M059J (cell line): ENCODE measurements at regions not wholly inside any gene's neighbourhood (a gene's known extent, or its start where the extent isn't known, plus 50 kb on each side); places are given as distances from the start of the nearest gene placed in this dataset.
"Not testable (repeated sequence)": the region's sequence is repeated elsewhere in the genome, so short reads cannot be mapped to it uniquely, and the experiment has no call there.

Source experiments
- DNase-seq: peaks from one replicate; pipeline ENCODE4 v3.0.0-alpha.2; 2012; ENCODE audit warnings: low read depth

DNA sequence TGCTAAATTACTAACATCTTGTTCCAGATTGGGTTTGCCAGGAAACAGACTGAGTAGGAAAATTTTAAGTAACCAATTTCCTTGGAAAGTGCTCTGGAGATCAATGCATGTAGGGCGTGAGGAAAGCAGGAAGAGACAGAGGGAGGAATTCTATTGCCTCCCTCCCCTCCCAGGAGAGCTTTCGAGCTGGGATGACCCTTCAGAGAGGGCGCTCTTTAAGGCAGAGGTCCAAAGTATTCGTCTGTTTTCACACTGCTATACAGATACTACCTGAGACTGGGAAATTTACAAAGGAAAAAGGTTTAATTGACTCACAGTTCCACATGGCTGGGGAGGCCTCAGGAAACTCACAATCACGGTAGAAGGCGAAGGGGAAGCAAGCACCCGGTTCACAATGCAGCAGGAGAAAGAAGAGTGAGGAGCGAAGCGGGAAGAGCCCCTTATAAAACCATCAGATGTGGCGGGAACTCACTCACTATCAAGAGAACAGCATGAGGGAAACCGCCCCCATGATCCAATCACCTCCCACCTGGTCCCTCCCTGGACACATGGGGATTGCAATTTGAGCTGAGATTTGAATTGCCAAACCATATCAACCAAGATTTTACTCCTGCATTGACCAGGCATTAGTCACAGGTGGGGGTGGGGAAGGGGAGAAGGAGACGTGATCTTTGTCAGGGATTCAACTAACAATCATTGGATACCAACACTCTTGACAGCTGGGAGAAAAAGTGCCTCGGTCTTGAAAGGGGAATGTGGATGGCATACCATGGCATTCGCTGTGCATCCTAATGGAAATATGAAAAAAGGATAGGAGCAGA lies 63.8 kb downstream of the SLITRK2 start:
- DNase-seq = no peak

DNA sequence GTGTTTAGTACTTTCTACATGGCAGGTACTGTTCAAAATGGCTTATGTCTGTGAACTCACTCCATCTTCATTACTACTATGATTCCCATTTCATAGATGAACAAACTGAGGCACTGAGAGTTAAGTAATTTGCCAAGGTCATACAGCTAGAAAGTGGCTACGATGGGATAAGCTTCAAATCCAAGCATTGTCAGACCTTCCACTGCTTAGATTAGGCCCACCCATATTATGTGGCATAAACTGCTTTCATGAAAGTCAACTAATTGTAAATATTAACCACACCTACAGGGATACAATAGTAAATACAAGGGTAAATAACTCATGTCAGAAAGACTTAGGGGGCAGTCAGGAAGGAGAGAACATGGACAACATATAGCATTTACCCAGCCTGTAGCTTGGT lies 68.8 kb downstream of the SLITRK2 start:
- DNase-seq = no peak

GRCh38 chrX:145910017-145910416 lies 92.4 kb downstream of the SLITRK2 start:
- DNase-seq = no peak

DNA sequence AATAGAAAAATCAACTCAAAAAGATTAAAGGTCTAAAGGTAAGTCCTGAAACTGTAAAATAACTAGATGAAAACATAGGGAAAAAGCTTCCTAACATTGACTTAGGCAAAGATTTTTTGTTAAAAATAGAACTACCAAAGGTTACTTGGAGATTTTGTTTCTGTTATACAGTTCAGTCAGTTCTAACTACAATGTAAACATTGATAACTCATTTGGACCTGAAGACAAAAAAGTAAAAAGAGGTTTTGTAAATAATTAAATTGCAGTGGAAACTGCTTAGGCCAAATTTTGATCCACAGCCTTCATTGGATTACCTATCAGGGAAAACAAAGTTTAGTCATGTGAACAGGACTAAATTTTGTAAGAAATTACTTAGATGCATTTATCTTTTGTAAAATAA lies 101.8 kb downstream of the SLITRK2 start:
- DNase-seq = no peak

GRCh38 chrX:145923376-145923775 lies 105.7 kb downstream of the SLITRK2 start:
- DNase-seq = no peak

GRCh38 chrX:145936769-145937168 lies 119.1 kb downstream of the SLITRK2 start:
- no peak for DNase-seq

- DNase-seq = no peak
Observed at GRCh38 chrX:145949056-145949455, 131.4 kb downstream of the SLITRK2 start.

DNA sequence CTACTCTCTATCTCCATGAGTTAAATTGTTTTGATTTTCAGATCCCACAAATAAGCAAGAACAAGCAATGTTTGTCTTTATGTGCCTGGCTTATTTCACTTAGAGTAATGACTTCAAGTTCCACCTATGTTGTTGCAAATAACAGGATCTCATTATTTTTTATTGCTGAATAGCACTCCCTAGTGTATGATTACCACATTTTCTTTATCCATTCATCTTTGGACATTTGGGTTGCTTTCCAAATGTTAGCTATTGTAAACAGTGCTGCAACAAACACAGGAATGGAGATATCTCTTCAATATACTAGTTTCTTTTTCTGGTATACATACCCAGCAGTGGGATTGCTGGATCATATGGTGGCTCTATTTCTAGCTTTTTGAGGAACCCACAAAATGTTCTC lies 136.0 kb downstream of the SLITRK2 start:
- no peak for DNase-seq

GRCh38 chrX:145990051-145990450 lies 172.4 kb downstream of the SLITRK2 start:
- no peak for DNase-seq

- no peak for DNase-seq
Observed at GRCh38 chrX:146006637-146007036, 189.0 kb downstream of the SLITRK2 start.

- no peak for DNase-seq
Observed at GRCh38 chrX:146036000-146036399, 218.4 kb downstream of the SLITRK2 start.

- DNase-seq = no peak
Observed at GRCh38 chrX:146041741-146042140, 224.1 kb downstream of the SLITRK2 start.

GRCh38 chrX:146046011-146046715 lies 228.5 kb downstream of the SLITRK2 start:
- DNase-seq = not testable (repeated sequence)

GRCh38 chrX:146049568-146049967 lies 231.9 kb downstream of the SLITRK2 start:
- DNase-seq = not testable (repeated sequence)

DNA sequence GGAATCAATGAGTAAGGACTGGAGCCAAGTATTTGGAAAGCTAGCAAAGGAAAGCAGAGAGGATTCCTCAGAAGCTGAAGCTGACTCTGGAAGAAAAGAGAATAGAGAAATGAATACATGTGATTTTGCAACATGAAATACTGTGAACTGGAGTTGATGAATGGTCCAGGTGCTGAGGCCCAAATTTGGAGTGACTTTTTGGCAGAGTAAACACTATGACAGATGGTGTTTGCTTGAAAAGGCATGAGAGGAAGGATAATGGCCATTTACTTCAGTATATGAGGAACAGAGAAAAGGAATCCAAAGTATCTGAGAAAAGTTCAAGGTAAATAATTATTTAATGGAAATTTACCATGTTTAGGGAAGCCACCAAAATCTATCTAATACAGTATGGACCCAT lies 236.7 kb downstream of the SLITRK2 start:
- no peak for DNase-seq

- DNase-seq = no peak
Observed at GRCh38 chrX:146055733-146056132, 238.1 kb downstream of the SLITRK2 start.

DNA sequence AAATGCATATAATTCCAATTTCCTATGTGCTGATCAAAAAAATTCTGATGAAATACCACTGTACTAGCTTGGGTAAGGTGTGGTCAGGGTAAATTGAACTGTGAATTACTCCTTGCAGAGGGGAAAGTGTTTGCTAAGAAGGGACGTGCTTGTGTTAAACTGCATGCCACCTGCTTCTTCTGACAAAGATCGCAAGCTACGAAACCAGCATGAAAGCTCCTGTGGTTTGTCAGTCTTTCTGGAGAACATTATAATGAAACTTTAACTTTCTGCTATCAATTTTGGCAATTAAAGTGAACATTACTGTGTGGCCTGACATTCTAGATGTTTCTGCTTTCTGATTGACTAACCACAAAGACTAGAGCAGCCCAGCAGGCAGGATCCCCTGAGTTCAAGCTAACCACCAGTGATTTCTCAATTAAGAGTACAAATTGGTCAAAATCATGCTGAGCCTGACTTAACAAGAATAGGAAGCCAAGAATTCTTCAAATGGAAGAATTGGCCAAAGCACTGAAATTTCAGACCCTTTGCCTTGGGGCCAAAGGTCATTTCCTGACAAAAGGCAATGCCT lies 239.0 kb downstream of the SLITRK2 start:
- DNase-seq = no peak

- DNase-seq = no peak
Observed at GRCh38 chrX:146064156-146064555, 246.5 kb downstream of the SLITRK2 start.

DNA sequence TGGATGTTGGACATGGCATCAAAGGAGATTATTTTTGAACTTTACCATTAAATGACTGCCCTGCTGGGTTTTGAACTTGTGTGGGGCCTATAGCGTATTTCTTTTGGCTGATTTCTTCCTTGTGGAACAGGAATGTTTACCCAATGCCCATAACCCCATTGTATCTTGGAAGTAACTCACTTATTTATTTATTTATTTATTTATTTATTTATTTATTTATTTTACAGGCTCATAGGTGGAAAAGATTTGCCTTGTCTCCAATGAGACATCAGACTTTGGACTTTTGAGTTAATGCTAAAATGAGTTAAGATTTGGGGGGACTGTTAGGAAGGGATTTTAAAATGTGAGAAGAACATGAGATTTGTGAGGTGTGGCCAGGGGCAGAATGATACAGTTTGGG lies 273.1 kb downstream of the SLITRK2 start:
- no peak for DNase-seq

DNA sequence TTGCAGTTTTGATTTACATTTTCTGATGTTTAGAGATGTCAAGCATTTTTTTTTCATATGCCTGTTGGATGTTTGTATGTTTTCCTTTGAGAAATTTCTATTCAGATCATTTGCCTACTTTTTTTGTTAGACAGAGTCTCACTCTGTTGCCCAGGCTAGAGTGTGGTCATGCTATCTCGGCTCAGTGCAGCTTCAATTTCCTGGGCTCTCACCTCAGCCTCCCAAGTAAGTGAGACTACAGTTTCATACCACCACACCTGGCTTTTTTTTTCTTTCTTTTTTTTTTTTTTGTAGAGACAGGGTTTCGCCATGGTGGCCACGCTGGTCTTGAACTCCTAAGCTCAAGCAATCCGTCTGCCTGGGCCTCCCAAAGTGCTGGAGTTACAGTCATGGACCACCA lies 291.7 kb downstream of the SLITRK2 start:
- no peak for DNase-seq

DNA sequence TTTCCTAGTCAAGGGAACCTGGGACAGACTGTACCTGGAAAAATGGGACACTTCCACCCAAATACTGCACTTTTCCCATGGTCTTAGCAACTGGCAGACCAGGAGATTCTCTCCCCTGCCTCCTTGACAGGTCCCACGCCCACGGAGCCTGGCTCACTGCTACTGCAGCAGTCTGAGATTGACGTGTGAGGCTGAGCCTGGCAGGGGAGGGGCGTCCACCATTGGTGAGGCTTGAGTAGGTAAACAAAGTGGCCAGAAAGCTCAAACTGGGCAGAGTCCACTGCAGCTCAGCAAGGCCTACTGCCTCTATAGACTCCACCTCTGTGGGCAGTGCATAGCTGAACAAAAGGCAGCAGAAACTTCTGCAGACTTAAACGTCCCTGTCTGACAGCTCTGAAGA lies 301.4 kb downstream of the SLITRK2 start:
- not testable (repeated sequence) for DNase-seq

GRCh38 chrX:146127617-146128016 lies 310.0 kb downstream of the SLITRK2 start:
- no peak for DNase-seq

- no peak for DNase-seq
Observed at GRCh38 chrX:146141221-146141620, 323.6 kb downstream of the SLITRK2 start.
